HFF-Myc (cell line): ENCODE measurements at regions not wholly inside any gene's neighbourhood (a gene's known extent, or its start where the extent isn't known, plus 50 kb on each side); places are given as distances from the start of the nearest gene placed in this dataset.
A peak's percentile ranks its signal among the peaks of the same experiment; 100 is the strongest.

Experiments
- DNase-seq: peaks from one replicate; pipeline ENCODE4 v3.0.0-alpha.2; 2011; ENCODE audit warnings: low read depth; ENCODE audit errors: extremely low read depth
- H3K4me3 ChIP-seq: replicated peaks from 2 replicates; pipeline ENCODE4 v1.5.1; 2011; ENCODE audit warnings: low read depth, mild to moderate bottlenecking, control low read depth, low read length
- TF ChIP-seq, protein P1 (sequence below): IDR thresholded peaks from 2 replicates; pipeline ENCODE4 v1.5.1; 2012; ENCODE audit warnings: mild to moderate bottlenecking, low read depth, low read length, control low read depth; ENCODE audit errors: missing control alignments

- TF ChIP-seq, protein P1, sequence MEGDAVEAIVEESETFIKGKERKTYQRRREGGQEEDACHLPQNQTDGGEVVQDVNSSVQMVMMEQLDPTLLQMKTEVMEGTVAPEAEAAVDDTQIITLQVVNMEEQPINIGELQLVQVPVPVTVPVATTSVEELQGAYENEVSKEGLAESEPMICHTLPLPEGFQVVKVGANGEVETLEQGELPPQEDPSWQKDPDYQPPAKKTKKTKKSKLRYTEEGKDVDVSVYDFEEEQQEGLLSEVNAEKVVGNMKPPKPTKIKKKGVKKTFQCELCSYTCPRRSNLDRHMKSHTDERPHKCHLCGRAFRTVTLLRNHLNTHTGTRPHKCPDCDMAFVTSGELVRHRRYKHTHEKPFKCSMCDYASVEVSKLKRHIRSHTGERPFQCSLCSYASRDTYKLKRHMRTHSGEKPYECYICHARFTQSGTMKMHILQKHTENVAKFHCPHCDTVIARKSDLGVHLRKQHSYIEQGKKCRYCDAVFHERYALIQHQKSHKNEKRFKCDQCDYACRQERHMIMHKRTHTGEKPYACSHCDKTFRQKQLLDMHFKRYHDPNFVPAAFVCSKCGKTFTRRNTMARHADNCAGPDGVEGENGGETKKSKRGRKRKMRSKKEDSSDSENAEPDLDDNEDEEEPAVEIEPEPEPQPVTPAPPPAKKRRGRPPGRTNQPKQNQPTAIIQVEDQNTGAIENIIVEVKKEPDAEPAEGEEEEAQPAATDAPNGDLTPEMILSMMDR, result no peak
- DNase-seq, result no peak
- H3K4me3 ChIP-seq, result no peak overlapping the region
These were observed 60.2 kb upstream of the RNF144B start for GRCh38 chr6:18326980-18327379.

- TF ChIP-seq, protein P1, result no peak
- no peak for DNase-seq
- H3K4me3 ChIP-seq, result no peak overlapping the region
These were observed 61.1 kb upstream of the RNF144B start for GRCh38 chr6:18326001-18326400.

DNA sequence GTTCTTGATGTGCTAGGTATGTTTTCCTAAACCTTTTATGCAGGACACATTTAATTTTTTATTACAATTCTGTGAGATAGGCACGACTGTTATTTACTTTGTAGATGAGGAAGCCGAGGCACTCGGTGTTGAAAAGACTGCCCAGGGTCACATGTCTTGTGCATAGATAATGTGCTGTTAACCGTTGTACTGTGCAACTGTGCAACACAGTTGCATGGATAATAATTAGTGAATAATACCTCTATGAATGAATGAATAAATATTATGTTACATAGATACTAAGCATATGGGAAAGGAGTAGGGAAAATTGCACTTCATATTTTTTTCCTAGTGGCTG is 60.3 kb upstream of the DEK start:
- TF ChIP-seq, protein P1, result no peak
- no peak for DNase-seq
- H3K4me3 ChIP-seq, result no peak overlapping the region

- H3K4me3 ChIP-seq, result no peak overlapping the region
- TF ChIP-seq, protein P1, result peak; percentile 61
- no peak for DNase-seq
These were observed 59.8 kb upstream of the DEK start for GRCh38 chr6:18323935-18324705.

DNA sequence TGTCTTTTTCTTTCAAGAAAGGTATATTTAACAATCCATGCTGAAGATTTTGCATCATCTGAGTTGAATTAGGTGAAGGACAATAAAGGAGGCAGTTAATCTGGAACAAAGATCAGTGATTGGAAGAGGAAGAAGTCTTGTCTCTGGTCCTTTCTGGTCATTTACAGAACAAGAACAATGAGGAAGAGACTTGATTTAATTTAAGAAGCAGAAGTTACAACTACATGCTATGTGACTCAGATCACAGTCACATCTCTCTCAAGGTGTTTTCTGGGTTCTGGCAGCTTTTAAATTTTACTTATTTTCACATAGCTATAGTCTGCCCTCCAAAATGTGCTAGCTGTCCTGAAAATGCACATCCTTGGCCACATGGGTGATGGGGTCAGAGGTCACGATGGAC is 53.5 kb upstream of the DEK start:
- DNase-seq, result no peak
- TF ChIP-seq, protein P1, result no peak
- H3K4me3 ChIP-seq, result no peak overlapping the region

- H3K4me3 ChIP-seq, result no peak overlapping the region
- TF ChIP-seq, protein P1, result no peak
- no peak for DNase-seq
These were observed 50.1 kb upstream of the DEK start for GRCh38 chr6:18314317-18314997.
